ENCODE measurements at regions not wholly inside any gene's neighbourhood (a gene's known extent, or its start where the extent isn't known, plus 50 kb on each side); places are given as distances from the start of the nearest gene placed in this dataset.

DNA sequence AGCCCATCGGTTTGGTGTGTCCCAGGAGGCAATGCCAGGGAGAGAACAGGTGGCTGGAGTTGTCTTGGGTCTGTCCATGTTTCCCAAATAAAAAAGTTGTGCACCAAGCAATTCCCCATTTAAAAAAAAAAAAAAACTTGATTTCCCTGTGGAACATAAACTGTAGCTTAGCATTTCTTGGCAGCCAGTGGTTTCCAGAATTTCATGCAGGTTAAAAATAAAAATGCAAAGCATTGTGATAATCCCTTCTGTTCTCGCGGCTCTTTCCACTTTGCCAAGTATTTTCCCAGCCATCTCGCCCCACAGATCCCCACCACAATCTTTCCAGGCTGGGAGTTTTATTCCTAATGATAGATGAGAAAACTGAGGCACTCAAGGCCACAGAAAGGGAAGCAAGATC lies 51.4 kb upstream of the MSX1 start:
- no peak for DNase-seq (ENCODE audit: low read depth in 2 of 2)

DNA sequence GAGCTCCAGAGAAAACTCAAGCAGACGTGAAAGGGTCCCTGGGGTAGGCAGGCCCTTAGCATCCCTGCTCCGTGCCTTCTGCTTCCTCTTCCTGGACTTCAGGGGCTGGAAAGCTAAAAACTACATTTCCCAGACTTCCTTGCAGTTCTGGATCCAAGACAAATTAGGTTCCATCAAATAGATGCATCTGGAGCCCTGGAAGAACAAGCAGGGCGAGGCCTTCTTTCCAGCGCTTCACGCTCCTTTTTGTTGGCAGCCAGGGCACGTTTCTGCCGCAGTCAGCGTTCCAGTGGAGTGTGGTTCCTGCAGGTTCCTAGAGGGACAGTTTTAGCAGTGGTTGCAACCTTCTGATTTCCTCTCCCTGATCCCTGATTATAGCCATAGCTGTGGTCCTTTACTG lies 53.6 kb upstream of the MSX1 start:
- no peak for DNase-seq (ENCODE audit: low read depth in 2 of 2)

DNA sequence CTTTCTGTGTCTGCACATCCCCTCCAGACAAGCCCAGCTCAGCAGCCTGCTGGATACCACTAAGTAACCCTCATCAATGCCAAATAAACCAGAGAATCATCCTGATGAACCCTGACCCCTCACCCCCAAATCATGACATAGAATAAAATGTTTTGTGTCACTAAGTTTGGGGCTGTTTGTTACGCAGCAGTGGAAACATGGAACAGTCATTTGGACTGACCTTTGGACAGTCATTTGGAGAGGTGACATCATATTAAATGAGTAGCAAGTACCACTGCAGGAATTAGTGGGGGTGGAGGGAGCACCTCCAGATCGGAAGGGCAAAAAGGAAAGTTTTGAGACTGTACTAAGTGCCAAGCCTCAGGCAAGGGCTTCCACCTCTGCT lies 55.6 kb upstream of the MSX1 start:
- DNase-seq (ENCODE audit: low read depth in 2 of 2) = no peak

DNA sequence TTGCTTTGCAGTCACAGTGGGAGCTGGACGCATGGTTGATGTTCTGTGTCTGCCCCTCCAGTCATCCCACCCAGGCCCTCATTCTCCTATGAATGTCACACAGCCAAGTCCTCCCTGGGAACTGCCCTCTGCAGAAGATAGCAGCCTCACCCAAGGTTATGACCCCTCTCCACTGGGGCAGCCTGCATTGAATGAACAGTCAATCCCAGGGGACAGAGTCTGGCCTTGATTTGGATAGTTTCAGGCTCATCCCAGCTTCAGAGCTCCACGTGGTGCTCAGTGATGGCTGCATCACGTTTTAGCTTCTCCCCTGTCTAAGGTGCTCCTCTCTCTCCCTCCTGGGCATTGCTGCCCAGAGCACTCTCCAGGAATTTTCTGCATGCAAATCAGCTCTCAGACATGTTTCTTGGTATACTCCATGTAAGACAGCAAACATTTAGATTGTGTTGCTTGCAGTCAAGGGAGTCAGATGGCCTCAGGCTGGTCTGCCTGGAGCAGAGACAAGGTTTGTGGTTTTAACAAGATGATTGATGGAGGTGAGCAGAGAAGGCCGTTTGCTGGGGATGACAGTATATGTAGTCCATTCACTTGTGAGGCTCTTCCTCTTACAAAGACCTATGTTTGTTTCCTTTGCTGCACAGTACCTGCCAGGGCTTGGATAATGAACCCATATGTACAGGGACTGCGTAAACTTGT lies 56.1 kb upstream of the MSX1 start:
- no peak for DNase-seq (ENCODE audit: low read depth in 2 of 2)

- no peak for DNase-seq (ENCODE audit: low read depth in 2 of 2)
Measured at GRCh38 chr4:4800646-4801408, 58.6 kb upstream of the MSX1 start.

- DNase-seq (ENCODE audit: low read depth in 2 of 2) = no peak
Measured at GRCh38 chr4:4794421-4794820, 65.0 kb upstream of the MSX1 start.

- no peak for DNase-seq (ENCODE audit: low read depth in 2 of 2)
Measured at GRCh38 chr4:4792466-4792865, 67.0 kb upstream of the MSX1 start.

DNA sequence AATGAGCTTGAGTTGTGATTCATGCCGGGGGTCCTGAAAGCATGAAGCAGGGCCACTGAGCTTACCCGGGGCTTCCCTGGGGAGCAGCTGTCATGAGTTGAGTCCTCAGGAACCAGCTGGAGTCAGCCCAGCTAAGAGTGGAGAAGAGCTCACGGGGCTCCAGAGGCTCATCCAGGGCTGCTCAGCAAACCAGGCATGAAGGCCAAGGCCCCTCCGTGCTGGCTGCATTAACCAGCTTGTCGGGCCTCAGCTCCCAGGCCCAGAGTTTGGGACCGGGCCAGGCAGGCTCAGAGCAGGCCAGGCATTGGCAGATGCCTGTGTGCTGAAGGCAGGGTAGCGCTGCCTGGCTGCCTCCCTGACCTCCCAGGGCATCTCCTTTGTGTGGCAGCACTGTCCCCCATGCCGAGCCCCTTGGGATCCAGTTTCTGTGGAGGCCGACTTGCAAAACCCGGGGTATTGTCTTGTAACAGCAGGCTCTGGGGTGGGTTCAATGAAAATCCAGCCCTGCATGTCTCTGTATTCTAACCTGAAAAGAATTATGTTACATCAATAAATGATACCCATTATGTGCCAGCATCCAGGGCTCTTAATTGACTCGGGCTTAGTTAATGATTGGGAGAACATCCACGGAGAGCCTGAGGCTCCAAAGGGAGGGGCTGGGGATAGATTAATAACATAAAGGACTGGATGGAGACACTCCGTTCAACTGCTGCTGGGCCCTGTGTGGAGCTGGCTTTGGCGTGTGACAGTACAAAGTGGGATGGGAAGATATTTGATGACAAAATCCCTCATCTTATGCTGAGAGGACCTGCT lies 68.0 kb upstream of the MSX1 start:
- no peak for DNase-seq (ENCODE audit: low read depth in 2 of 2)

DNA sequence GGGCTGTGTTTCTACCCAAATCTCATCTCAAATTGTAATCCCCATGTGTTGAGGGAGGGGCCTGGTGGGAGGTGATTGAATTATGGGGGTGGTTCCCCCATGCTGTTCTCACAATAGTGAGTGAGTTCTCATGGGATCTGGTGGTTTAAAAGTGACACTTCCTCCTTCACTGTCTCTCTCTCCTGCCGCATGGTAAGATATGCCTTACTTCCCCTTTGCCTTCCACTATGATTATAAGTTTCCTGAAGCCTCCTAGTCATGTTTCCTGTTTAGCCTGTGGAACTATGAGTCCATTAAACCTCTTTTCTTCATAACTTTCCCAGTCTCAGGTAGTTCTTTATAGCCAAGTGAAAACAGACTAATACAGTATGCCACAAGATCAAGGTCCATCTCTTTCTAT lies 70.0 kb upstream of the MSX1 start:
- DNase-seq (ENCODE audit: low read depth in 2 of 2) = no peak

DNA sequence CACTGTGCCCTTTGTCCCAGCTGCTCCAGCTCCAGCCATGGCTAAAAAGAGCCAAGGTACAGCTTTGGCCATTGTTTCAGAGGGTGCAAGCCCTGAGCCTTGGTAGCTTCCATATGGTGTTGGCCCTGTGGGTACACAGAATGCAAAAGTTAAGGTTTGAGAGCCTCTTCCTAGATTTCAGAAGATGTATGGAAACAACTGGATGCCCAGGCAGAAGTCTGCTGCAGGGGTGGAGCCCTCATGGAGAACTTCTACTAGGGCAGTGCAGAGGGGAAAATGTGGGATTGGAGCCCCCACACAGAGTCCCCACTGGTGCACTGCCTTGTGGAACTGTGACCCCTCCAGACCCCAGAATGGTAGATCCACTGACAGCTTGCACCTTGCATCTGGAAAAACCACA lies 70.9 kb upstream of the MSX1 start:
- DNase-seq (ENCODE audit: low read depth in 2 of 2) = no peak

DNA sequence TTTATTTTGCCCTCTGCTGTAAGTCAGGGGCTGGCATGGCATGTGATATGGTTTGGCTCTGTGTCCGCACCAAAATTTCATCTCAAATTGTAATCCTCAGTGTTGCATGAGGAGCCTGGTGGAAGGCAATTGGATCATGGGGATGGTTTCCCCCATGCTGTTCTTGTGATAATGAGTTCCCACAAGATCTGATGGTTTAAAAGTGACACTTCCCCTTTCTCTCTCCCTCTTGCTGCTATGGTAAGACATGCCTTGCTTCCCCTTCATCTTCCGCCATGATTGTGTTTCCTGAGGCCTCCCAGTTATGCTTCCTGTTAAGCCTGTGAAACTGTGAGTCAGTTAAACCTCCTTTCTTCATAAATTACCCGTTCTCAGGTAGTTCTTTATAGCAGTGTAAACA lies 72.0 kb upstream of the MSX1 start:
- DNase-seq (ENCODE audit: low read depth in 2 of 2) = no peak

GRCh38 chr4:4784379-4784778 lies 75.1 kb upstream of the MSX1 start:
- no peak for DNase-seq (ENCODE audit: low read depth in 2 of 2)

- DNase-seq (ENCODE audit: low read depth in 2 of 2) = no peak
Measured at GRCh38 chr4:4783847-4784246, 75.6 kb upstream of the MSX1 start.

- no peak for DNase-seq (ENCODE audit: low read depth in 2 of 2)
Measured at GRCh38 chr4:4782969-4783368, 76.5 kb upstream of the MSX1 start.

DNA sequence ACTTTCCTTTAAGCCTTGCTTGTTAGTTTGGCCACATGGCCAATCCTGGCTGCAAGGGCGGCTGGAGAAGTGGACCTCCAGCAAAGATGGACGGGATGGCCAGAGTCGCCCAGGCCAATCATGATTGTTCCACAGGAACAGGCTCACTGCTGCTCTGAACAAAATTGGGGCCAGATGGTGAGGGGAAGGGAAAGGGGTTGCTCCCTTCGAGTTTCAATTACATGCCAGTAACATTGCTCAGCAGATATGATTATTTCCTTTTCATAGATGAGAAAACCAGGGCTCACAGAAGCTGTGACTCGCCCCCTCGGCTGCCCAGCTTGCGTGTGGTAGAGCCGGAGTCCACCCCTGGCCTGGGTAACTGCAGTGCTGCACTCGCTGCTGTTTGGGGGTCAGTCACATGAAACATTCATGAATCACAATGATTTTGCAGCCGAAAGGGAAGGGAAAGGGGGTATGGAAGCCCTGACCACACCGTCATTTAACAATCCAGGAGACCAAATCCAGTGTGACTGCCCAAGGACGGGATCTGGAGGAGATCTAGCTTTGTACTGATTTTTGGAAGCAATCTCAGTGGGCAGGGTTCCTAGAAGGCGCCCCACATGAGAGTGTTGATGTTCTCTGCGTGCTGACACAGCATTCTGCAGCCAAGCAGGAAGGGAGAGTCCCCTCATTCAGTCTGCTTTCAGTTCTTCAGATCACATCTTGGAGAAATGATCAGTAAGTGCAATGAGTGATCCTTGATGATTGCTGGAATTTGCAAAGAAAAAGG lies 77.3 kb upstream of the MSX1 start:
- DNase-seq (ENCODE audit: low read depth in 2 of 2) = no peak

- no peak for DNase-seq (ENCODE audit: low read depth in 2 of 2)
Measured at GRCh38 chr4:4780729-4781244, 78.7 kb upstream of the MSX1 start.

DNA sequence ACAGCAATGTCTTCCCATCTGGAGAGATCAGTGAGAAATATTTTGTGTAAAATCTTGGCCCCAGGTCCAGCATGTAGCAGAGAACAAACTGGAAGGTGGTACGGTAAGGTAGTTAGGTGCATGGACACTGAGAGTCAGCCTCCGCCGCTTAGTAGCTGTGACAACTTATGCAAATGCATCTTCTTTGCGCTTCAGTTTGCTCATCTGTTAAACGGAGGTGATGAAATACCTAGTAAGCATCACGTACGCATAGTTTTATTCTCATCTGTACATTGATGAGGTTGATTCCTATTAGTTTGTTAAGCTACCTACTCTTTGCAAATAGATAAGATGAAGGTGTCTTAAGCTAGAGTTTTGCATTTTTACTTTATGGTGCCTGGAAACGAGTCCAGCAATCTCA lies 80.0 kb upstream of the MSX1 start:
- no peak for DNase-seq (ENCODE audit: low read depth in 2 of 2)

- DNase-seq (ENCODE audit: low read depth in 2 of 2) = no peak
Measured at GRCh38 chr4:4779054-4779453, 80.4 kb upstream of the MSX1 start.

DNA sequence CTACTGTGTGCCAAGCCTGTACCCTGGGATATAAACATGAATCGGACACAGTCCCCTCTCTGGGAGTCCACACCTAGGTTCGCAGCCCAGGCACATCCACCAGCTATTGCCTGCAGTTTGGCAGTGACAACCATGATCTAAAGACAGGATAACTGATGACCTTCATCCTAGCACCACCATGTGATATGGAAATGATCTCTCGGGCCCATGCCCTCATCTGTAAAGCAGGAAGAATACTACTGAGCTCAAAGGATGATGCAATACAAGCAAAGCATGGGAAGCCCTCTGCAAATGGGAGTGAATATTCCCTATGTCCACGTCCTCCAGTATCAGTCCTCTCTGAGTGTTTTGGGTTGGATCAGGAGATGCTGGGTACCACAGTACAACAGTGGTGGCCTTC lies 80.9 kb upstream of the MSX1 start:
- DNase-seq (ENCODE audit: low read depth in 2 of 2) = no peak

GRCh38 chr4:4776934-4777333 lies 82.5 kb upstream of the MSX1 start:
- DNase-seq (ENCODE audit: low read depth in 2 of 2) = no peak

DNA sequence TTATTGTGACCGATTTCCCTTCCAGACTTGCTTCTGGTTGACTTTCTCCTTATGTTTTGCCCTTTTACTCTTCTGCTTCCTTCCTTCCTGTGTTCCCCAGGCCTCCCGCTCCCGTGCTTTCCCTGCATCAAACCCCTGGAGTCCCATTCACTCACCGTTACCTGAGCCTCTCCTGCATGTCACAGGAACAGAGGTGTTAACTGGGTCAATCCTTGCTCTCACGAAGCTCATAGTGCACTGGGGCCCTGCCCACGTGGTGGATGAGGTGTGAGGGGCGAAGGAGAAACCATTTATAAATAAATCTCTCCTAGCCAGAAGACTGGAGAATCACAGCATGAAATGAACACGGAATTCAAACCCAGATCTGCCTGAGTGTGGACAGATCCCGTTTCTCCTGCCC lies 83.1 kb upstream of the MSX1 start:
- DNase-seq (ENCODE audit: low read depth in 2 of 2) = no peak

- DNase-seq (ENCODE audit: low read depth in 2 of 2) = no peak
Measured at GRCh38 chr4:4775493-4776004, 83.9 kb upstream of the MSX1 start.
